DOHH2 (cell line): ENCODE measurements at regions not wholly inside any gene's neighbourhood (a gene's known extent, or its start where the extent isn't known, plus 50 kb on each side); places are given as distances from the start of the nearest gene placed in this dataset.

Experiments used
- H3F3A ChIP-seq: fragments of 200-600 bp; sonication (generic), shearing (Covaris generic); 2 replicates; pipeline ENCODE4 v1.6.0; 2016; ENCODE audit warnings: antibody characterized with exemption, mild to moderate bottlenecking; ENCODE audit not compliant: control insufficient read depth, insufficient read depth
- H3K27ac ChIP-seq: fragments of 200-600 bp; sonication (generic); 2 replicates; pipeline ENCODE4 v1.5.1; 2014; ENCODE audit warnings: low read depth, mild to moderate bottlenecking, low read length, moderate library complexity
- H3K27me3 ChIP-seq: fragments of 200-600 bp; sonication (generic); 2 replicates; pipeline ENCODE4 v1.6.1; 2014; ENCODE audit warnings: mild to moderate bottlenecking, low read length, mixed read lengths; ENCODE audit not compliant: control insufficient read depth
- H3K36me3 ChIP-seq: fragments of 200-600 bp; sonication (generic); 2 replicates; pipeline ENCODE4 v1.6.1; 2014; ENCODE audit warnings: mild to moderate bottlenecking, low read length, moderate library complexity, mixed read lengths; ENCODE audit not compliant: control insufficient read depth
- H3K4me1 ChIP-seq: fragments of 200-600 bp; sonication (generic); 2 replicates; pipeline ENCODE4 v1.6.1; 2014; ENCODE audit warnings: mild to moderate bottlenecking, low read length, mixed read lengths; ENCODE audit not compliant: control insufficient read depth
- H3K4me2 ChIP-seq: fragments of 200-600 bp; sonication (generic); 2 replicates; pipeline ENCODE4 v1.6.0; 2014; ENCODE audit warnings: mild to moderate bottlenecking, low read length, moderate library complexity
- H3K4me3 ChIP-seq: fragments of 200-600 bp; sonication (generic); 2 replicates; pipeline ENCODE4 v1.5.1; 2014; ENCODE audit warnings: mild to moderate bottlenecking, low read length, mixed read lengths
- H3K79me2 ChIP-seq: fragments of 200-600 bp; sonication (generic); 2 replicates; pipeline ENCODE4 v1.6.1; 2014; ENCODE audit warnings: mild to moderate bottlenecking, low read length, mixed read lengths; ENCODE audit not compliant: control insufficient read depth
- H3K9me2 ChIP-seq: fragments of 200-600 bp; sonication (generic); replicated peaks from 2 replicates; pipeline ENCODE4 v1.6.1; 2014; ENCODE audit warnings: mild to moderate bottlenecking, low read length, mixed read lengths; ENCODE audit not compliant: control insufficient read depth
- H3K9me3 ChIP-seq: fragments of 200-600 bp; sonication (generic); 2 replicates; pipeline ENCODE4 v1.6.1; 2014; ENCODE audit warnings: antibody characterized with exemption, low read length, mixed read lengths; ENCODE audit not compliant: control insufficient read depth, insufficient read depth
- H4K20me1 ChIP-seq: fragments of 200-600 bp; sonication (generic); 2 replicates; pipeline ENCODE4 v1.6.0; 2014; ENCODE audit warnings: low read depth, mild to moderate bottlenecking, antibody characterized with exemption, low read length, moderate library complexity; ENCODE audit not compliant: control insufficient read depth, insufficient read depth
- CTCF ChIP-seq: fragments of 200-600 bp; sonication (generic); IDR thresholded peaks from one replicate; pipeline ENCODE4 v1.5.1; 2014; ENCODE audit warnings: antibody characterized with exemption, mild to moderate bottlenecking, low read depth, low read length; ENCODE audit not compliant: poor library complexity, severe bottlenecking
- EZH2phosphoT487 ChIP-seq: fragments of 200-600 bp; sonication (generic); IDR thresholded peaks from 2 replicates; pipeline ENCODE4 v1.6.1; 2017; ENCODE audit warnings: borderline replicate concordance, mild to moderate bottlenecking, antibody characterized with exemption, low read length, moderate library complexity, mixed read lengths

DNA sequence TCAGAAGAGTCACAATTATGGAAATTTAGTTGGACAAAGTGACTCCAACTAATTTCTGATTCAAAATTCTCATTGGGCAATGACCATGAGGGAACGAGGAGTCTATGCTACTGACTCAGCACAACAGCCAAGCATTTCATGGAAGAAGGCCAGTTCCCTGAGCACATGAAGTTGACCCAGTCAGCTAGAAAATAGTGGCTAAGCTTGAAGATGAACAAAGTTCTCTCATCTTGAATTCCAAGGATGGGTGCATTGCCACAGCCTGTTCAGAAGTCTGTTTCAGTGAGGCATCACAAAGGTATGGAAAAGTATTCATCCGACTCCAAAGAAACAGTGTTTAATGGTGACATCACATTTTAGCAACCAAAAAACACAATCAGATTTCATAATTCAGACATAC, 676.9 kb downstream of the HACE1 start:
- Histone ChIP-seq H3K79me2 (no peaks in the 10 kb centered on the region), H3K27me3 (no peaks in the 10 kb centered on the region), H3K9me3 (no peaks in the 10 kb centered on the region; the same call in 1 of the 2 replicates), H3K27ac (no peak overlapping the region), H3K4me2 (no peak overlapping the region), H3K4me1 (no peaks in the 10 kb centered on the region), H3F3A (no peaks in the 10 kb centered on the region), H3K9me2 (no peaks in the 10 kb centered on the region), H3K36me3 (no peaks in the 10 kb centered on the region), H3K4me3 (no peak overlapping the region), H4K20me1 (no peaks in the 10 kb centered on the region)
- no peak for TF ChIP-seq EZH2phosphoT487
- no peak for TF ChIP-seq CTCF

DNA sequence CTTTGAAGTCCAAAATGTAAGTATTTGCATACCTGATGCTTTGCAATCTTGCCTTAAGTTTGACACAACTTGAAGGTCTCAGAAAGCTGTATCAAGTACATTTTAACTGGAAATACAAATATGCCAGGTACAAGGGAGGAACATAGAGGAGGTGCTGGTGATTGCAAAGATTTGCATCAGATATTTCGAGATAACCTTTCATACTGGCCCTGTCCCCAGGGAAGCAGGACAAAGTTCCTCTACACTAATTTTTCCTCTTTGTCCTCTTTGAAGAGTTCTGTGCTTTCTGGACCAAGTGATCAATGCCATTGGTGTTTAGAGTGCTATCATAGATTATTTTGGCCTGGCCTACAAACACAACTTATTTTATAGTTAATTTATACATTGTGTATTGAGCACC, 686.1 kb downstream of the HACE1 start:
- H4K20me1 ChIP-seq, result no peaks in the 10 kb centered on the region
- H3K36me3 ChIP-seq, result no peaks in the 10 kb centered on the region
- H3K4me2 ChIP-seq, result no peak overlapping the region
- H3K9me3 ChIP-seq, result no peaks in the 10 kb centered on the region
- no peaks in the 10 kb centered on the region for H3F3A ChIP-seq
- no peak overlapping the region for H3K4me3 ChIP-seq
- H3K79me2 ChIP-seq, result no peaks in the 10 kb centered on the region
- H3K27me3 ChIP-seq, result no peaks in the 10 kb centered on the region
- no peaks in the 10 kb centered on the region for H3K4me1 ChIP-seq
- no peak overlapping the region for H3K27ac ChIP-seq
- H3K9me2 ChIP-seq, result no peaks in the 10 kb centered on the region
- TF ChIP-seq EZH2phosphoT487 (no peak), CTCF (no peak)

GRCh38 chr6:104170401-104170800, 689.3 kb downstream of the HACE1 start:
- no peaks in the 10 kb centered on the region for H3K4me1 ChIP-seq
- TF ChIP-seq EZH2phosphoT487 (no peak), CTCF (no peak)
- no peaks in the 10 kb centered on the region for H3K36me3 ChIP-seq
- H3F3A ChIP-seq, result no peaks in the 10 kb centered on the region
- H3K79me2 ChIP-seq, result no peaks in the 10 kb centered on the region
- H3K27ac ChIP-seq, result no peak overlapping the region
- H4K20me1 ChIP-seq, result no peaks in the 10 kb centered on the region
- H3K4me2 ChIP-seq, result no peak overlapping the region
- no peak overlapping the region for H3K4me3 ChIP-seq
- no peaks in the 10 kb centered on the region for H3K27me3 ChIP-seq
- no peaks in the 10 kb centered on the region for H3K9me2 ChIP-seq
- H3K9me3 ChIP-seq, result no peaks in the 10 kb centered on the region

GRCh38 chr6:104166055-104166668, 693.6 kb downstream of the HACE1 start:
- TF ChIP-seq EZH2phosphoT487, result no peak
- TF ChIP-seq CTCF, result no peak
- H3K4me1 ChIP-seq, result no peaks in the 10 kb centered on the region
- no peak overlapping the region for H3K4me2 ChIP-seq
- no peaks in the 10 kb centered on the region for H3K9me3 ChIP-seq
- no peaks in the 10 kb centered on the region for H3K79me2 ChIP-seq
- H3K27me3 ChIP-seq, result no peaks in the 10 kb centered on the region
- no peak overlapping the region for H3K4me3 ChIP-seq
- H3K27ac ChIP-seq, result no peak overlapping the region
- no peaks in the 10 kb centered on the region for H3F3A ChIP-seq
- no peaks in the 10 kb centered on the region for H3K36me3 ChIP-seq
- no peaks in the 10 kb centered on the region for H3K9me2 ChIP-seq
- no peaks in the 10 kb centered on the region for H4K20me1 ChIP-seq
